Parathyroid adenoma (tissue), 2 donors: ENCODE measurements at regions not wholly inside any gene's neighbourhood (a gene's known extent, or its start where the extent isn't known, plus 50 kb on each side); places are given as distances from the start of the nearest gene placed in this dataset.

Experiments used
- H2AFZ ChIP-seq: fragments of 300-600 bp; sonication (generic); one replicate; pipeline ENCODE4 v1.7.0; 2017; ENCODE audit warnings: antibody characterized with exemption, mild to moderate bottlenecking
- H3K27ac ChIP-seq: fragments of 300-600 bp; sonication (generic); one replicate; pipeline ENCODE4 v1.7.0; 2017
- H3K27me3 ChIP-seq: fragments of 300-600 bp; sonication (generic); one replicate; pipeline ENCODE4 v1.7.0; 2017; ENCODE audit warnings: low read length; ENCODE audit not compliant: control insufficient read depth, insufficient read depth
- H3K36me3 ChIP-seq: fragments of 300-600 bp; sonication (generic); one replicate; pipeline ENCODE4 v1.7.0; 2017; ENCODE audit warnings: low read length; ENCODE audit not compliant: control insufficient read depth, insufficient read depth
- H3K4me1 ChIP-seq: fragments of 300-600 bp; sonication (generic); one replicate; pipeline ENCODE4 v1.7.0; 2017; ENCODE audit warnings: control low read depth
- H3K4me2 ChIP-seq: fragments of 300-600 bp; sonication (generic); one replicate; pipeline ENCODE4 v1.7.0; 2017; ENCODE audit warnings: low read length
- H3K4me3 ChIP-seq: fragments of 300-600 bp; sonication (generic); one replicate; pipeline ENCODE4 v1.7.0; 2017; ENCODE audit warnings: low read depth, low read length
- H3K79me2 ChIP-seq: fragments of 300-600 bp; sonication (generic); one replicate; pipeline ENCODE4 v1.7.0; 2017; ENCODE audit warnings: control low read depth
- H3K9ac ChIP-seq: fragments of 300-600 bp; sonication (generic); one replicate; pipeline ENCODE4 v1.7.0; 2017; ENCODE audit warnings: mild to moderate bottlenecking
- H3K9me3 ChIP-seq: fragments of 300-600 bp; sonication (generic); one replicate; pipeline ENCODE4 v1.7.0; 2017; ENCODE audit warnings: low read length; ENCODE audit not compliant: control insufficient read depth
- TF ChIP-seq, protein P1 (sequence below): fragments of 300-600 bp; sonication (generic); IDR thresholded peaks from one replicate; pipeline ENCODE4 v1.7.0; 2017; ENCODE audit warnings: antibody characterized with exemption, mild to moderate bottlenecking
- donor health status: primary hyperparathyroidism.

DNA sequence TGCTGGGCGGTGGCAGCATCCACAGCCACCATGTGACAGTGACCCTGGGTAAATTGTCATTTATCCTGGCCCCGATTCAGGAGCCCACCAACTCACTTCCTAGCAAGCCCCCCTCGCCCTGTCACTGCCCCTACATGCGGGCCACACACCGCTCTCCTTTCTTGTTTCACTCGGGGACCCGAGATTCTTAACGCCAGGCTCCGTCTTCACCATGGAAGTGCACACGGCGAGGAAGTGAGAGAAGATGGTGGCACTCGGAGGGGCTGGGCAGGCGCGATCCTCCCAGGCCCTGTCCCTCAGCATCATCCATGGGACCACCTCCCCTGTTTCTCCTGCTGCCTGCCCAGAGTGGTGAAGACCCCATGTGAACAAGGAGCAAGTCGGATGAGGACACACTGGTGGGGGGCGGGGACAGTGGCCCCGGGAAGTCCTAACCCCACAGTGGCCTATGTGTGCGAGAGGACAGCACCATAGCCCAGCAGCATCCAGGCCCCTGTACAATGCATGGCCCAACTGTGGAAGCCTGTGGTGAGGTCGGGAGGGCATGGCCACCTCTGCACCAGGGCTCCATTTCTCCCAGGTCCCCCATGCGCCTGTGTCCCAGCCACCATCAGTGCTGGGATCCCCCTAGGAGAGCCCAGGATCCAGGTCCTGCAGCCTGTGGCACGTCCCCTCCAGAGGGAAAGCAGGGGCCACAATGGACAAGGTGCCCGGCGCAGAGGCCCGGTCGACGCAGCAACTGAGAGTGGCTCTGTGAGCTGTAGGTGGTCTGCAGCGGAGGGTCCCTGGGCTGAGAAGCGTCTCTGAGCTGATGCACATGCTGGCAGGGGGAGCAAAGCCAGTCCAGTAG, 262.8 kb downstream of the BRD1 start:
- Histone ChIP-seq H3K79me2 (no peaks in the 10 kb centered on the region), H3K9ac (no peak overlapping the region)

DNA sequence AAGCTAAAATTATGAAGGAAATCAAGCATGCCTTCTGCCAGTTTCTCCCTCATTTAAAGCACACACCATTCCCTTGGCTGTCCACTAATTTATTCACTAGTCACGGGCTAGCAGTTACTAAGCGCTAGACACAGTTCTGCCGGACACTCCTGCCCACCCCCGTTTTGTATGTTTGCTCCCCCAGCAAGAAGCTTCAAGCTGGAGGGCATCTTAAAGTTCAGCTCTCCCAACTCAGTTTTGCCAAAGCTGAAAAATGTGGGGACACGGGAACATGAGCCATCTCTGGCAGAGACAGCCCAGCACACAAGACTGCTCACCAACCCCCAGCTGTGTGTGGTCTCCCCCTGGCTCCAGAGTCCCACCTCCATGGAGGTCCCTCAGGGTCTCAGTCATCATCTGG, 263.6 kb downstream of the BRD1 start:
- Histone ChIP-seq H3K79me2 (no peaks in the 10 kb centered on the region), H3K27me3 (no peaks in the 10 kb centered on the region), H3K36me3 (no peaks in the 10 kb centered on the region), H3K4me3 (no peak overlapping the region), H3K9ac (no peak overlapping the region), H3K9me3 (no peaks in the 10 kb centered on the region), H3K4me2 (no peak overlapping the region), H3K27ac (no peak overlapping the region), H3K4me1 (no peaks in the 10 kb centered on the region), H2AFZ (no peak overlapping the region)
- TF ChIP-seq, protein P1, sequence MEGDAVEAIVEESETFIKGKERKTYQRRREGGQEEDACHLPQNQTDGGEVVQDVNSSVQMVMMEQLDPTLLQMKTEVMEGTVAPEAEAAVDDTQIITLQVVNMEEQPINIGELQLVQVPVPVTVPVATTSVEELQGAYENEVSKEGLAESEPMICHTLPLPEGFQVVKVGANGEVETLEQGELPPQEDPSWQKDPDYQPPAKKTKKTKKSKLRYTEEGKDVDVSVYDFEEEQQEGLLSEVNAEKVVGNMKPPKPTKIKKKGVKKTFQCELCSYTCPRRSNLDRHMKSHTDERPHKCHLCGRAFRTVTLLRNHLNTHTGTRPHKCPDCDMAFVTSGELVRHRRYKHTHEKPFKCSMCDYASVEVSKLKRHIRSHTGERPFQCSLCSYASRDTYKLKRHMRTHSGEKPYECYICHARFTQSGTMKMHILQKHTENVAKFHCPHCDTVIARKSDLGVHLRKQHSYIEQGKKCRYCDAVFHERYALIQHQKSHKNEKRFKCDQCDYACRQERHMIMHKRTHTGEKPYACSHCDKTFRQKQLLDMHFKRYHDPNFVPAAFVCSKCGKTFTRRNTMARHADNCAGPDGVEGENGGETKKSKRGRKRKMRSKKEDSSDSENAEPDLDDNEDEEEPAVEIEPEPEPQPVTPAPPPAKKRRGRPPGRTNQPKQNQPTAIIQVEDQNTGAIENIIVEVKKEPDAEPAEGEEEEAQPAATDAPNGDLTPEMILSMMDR = no peak

More for the DNA sequence above, 262.8 kb downstream of the BRD1 start:
- H3K36me3 ChIP-seq = no peaks in the 10 kb centered on the region
- no peak overlapping the region for H3K4me3 ChIP-seq
- no peaks in the 10 kb centered on the region for H3K4me1 ChIP-seq
- H3K27me3 ChIP-seq = no peaks in the 10 kb centered on the region
- H3K27ac ChIP-seq = no peak overlapping the region
- no peaks in the 10 kb centered on the region for H3K9me3 ChIP-seq
- no peak overlapping the region for H3K4me2 ChIP-seq
- TF ChIP-seq, protein P1 = no peak
- no peak overlapping the region for H2AFZ ChIP-seq

DNA sequence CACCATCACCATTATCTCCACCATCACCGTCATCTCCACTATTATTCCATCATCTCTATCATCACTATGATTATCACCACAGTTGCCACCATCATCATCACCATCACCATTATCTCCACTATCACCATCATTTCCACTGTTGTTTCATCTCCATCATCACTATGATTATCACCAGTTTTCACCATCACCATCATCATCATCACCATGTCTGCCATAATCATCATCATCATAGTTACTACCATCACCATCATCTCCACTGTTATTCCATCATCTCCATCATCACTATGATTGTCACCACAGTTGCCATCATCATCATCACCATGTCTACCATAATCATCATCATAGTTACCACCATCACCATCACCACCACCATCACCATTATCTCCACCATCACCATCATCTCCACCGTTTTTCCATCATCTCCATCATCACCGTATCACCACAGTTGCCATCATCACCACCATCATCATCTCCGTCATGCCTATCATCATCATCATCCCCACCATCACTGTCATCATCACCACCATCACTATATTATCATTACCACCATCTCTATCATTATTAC, 264.9 kb downstream of the BRD1 start:
- Histone ChIP-seq H2AFZ (no peak overlapping the region), H3K9me3 (no peaks in the 10 kb centered on the region), H3K79me2 (no peaks in the 10 kb centered on the region), H3K4me3 (no peak overlapping the region), H3K4me1 (no peaks in the 10 kb centered on the region), H3K36me3 (no peaks in the 10 kb centered on the region), H3K9ac (no peak overlapping the region), H3K27me3 (no peaks in the 10 kb centered on the region), H3K4me2 (no peak overlapping the region), H3K27ac (no peak overlapping the region)
- TF ChIP-seq, protein P1 = no peak

DNA sequence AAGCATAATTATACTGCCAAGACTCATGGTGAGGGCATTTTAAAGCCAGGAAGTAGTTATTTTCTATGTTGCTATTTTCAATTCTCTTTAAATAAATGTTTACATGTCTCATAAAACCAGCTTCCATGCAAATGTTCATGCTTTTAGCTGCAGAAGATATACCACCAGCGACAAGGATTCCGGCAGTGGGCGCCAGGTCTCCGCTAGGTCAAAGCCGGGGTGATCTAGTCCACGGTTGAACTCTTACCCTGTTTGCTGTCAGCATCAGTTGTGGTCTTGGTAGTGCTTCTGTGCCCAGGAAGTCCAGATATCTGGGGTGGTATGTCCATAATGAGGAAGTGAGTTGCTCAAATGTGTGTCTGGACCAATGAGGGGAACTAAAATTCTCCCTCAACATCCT, 265.7 kb downstream of the BRD1 start:
- H3K9ac ChIP-seq = no peak overlapping the region
- no peaks in the 10 kb centered on the region for H3K27me3 ChIP-seq
- H3K4me3 ChIP-seq = no peak overlapping the region
- no peak overlapping the region for H2AFZ ChIP-seq
- TF ChIP-seq, protein P1 = no peak
- H3K4me2 ChIP-seq = no peak overlapping the region
- H3K9me3 ChIP-seq = no peaks in the 10 kb centered on the region
- H3K79me2 ChIP-seq = no peaks in the 10 kb centered on the region
- H3K4me1 ChIP-seq = no peaks in the 10 kb centered on the region
- no peaks in the 10 kb centered on the region for H3K36me3 ChIP-seq
- H3K27ac ChIP-seq = no peak overlapping the region

DNA sequence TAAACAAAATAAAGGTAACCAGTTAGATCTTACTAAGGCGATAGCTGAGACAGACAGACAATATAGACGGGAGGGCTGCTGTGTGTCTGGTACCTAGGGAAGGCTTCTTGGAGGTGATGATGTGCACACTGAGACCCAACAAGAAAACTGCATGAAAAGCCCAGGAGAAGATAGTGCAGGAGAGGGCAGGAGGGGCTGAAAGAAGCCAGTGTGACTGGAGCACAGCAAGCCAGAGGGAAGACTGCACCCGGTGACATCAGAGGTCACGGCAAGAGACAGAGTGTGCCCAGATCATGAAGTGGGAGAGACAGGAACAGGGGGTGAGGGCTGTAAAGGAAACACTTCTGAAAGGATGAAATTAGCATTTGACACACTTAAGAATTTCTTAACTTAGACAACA, 266.3 kb downstream of the BRD1 start:
- no peak overlapping the region for H3K4me2 ChIP-seq
- no peak overlapping the region for H3K27ac ChIP-seq
- TF ChIP-seq, protein P1 = no peak
- H3K36me3 ChIP-seq = no peaks in the 10 kb centered on the region
- H3K4me1 ChIP-seq = no peaks in the 10 kb centered on the region
- no peaks in the 10 kb centered on the region for H3K9me3 ChIP-seq
- H3K27me3 ChIP-seq = no peaks in the 10 kb centered on the region
- H3K79me2 ChIP-seq = no peaks in the 10 kb centered on the region
- H2AFZ ChIP-seq = no peak overlapping the region
- H3K4me3 ChIP-seq = no peak overlapping the region
- H3K9ac ChIP-seq = no peak overlapping the region
